SU-DHL-6 (cell line): ENCODE measurements at regions not wholly inside any gene's neighbourhood (a gene's known extent, or its start where the extent isn't known, plus 50 kb on each side); places are given as distances from the start of the nearest gene placed in this dataset.

ENCODE experiments used
- H2AFZ ChIP-seq: fragments of 200-600 bp; sonication (generic); 2 replicates; pipeline ENCODE4 v1.6.1; 2014; ENCODE audit warnings: low read depth, mild to moderate bottlenecking, moderate library complexity, mixed read lengths, antibody characterized with exemption, low read length; ENCODE audit not compliant: severe bottlenecking
- H3F3A ChIP-seq: fragments of 200-600 bp; shearing (Covaris generic); 2 replicates; pipeline ENCODE4 v1.6.0; 2016; ENCODE audit warnings: antibody characterized with exemption, mild to moderate bottlenecking; ENCODE audit not compliant: insufficient read depth
- H3K27ac ChIP-seq: fragments of 200-600 bp; sonication (generic); 2 replicates; pipeline ENCODE4 v1.5.1; 2016; ENCODE audit warnings: low read depth, mild to moderate bottlenecking, low read length, moderate library complexity, mixed read lengths
- H3K27me3 ChIP-seq: fragments of 200-600 bp; sonication (generic), shearing (Covaris generic); 2 replicates; pipeline ENCODE4 v1.6.0; 2014; ENCODE audit warnings: mild to moderate bottlenecking, low read length
- H3K36me3 ChIP-seq: fragments of 200-600 bp; sonication (generic); 2 replicates; pipeline ENCODE4 v1.6.1; 2014; ENCODE audit warnings: mild to moderate bottlenecking, low read length, mixed read lengths
- H3K4me2 ChIP-seq: fragments of 300-600, 200-600 bp; shearing (Covaris generic), sonication (generic); 2 replicates; pipeline ENCODE4 v1.6.0; 2014; ENCODE audit warnings: low read length, low read depth, mild to moderate bottlenecking; ENCODE audit not compliant: poor library complexity, severe bottlenecking
- H3K4me3 ChIP-seq: fragments of 200-600 bp; sonication (generic); 2 replicates; pipeline ENCODE4 v1.5.1; 2014; ENCODE audit warnings: antibody characterized with exemption, low read length, mild to moderate bottlenecking, mixed read lengths; ENCODE audit not compliant: insufficient read depth, poor library complexity, severe bottlenecking
- H3K79me2 ChIP-seq: fragments of 200-600 bp; sonication (generic); 2 replicates; pipeline ENCODE4 v1.6.1; 2014; ENCODE audit warnings: mild to moderate bottlenecking, low read length, moderate library complexity; ENCODE audit not compliant: insufficient read depth
- H3K9ac ChIP-seq: fragments of 200-600 bp; sonication (generic); 2 replicates; pipeline ENCODE4 v1.7.0; 2014; ENCODE audit warnings: mild to moderate bottlenecking, low read length
- H3K9me2 ChIP-seq: fragments of 200-600 bp; sonication (generic); replicated peaks from 2 replicates; pipeline ENCODE4 v1.6.1; 2014; ENCODE audit warnings: low read length; ENCODE audit not compliant: insufficient read depth
- H3K9me3 ChIP-seq: fragments of 200-600 bp; sonication (generic); 2 replicates; pipeline ENCODE4 v1.6.1; 2014; ENCODE audit warnings: low read length, mixed read lengths; ENCODE audit not compliant: insufficient read depth
- H4K20me1 ChIP-seq: fragments of 200-600 bp; sonication (generic); 2 replicates; pipeline ENCODE4 v1.6.1; 2014; ENCODE audit warnings: low read depth, mild to moderate bottlenecking, antibody characterized with exemption, low read length, moderate library complexity, mixed read lengths
- CTCF ChIP-seq: fragments of 200-600 bp; sonication (generic); IDR thresholded peaks from one replicate; pipeline ENCODE4 v1.5.1; 2017; ENCODE audit warnings: antibody characterized with exemption, mild to moderate bottlenecking, low read length, moderate library complexity; ENCODE audit not compliant: insufficient read depth, poor library complexity, severe bottlenecking
- EZH2phosphoT487 ChIP-seq: fragments of 200-600 bp; sonication (generic), shearing (Covaris generic); conservative IDR thresholded peaks from 2 replicates; pipeline ENCODE4 v1.6.1; 2018; ENCODE audit warnings: mild to moderate bottlenecking, antibody characterized with exemption, low read length, moderate library complexity, mixed read lengths

GRCh38 chr1:118333601-118334210 is 148.7 kb upstream of the SPAG17 start:
- no peaks in the 10 kb centered on the region for H3K27me3 ChIP-seq
- no peaks in the 10 kb centered on the region for H3K9me2 ChIP-seq
- H3K9ac ChIP-seq = no peak overlapping the region
- no peak for TF ChIP-seq CTCF
- TF ChIP-seq EZH2phosphoT487 = no peak
- no peak overlapping the region for H3K4me3 ChIP-seq
- H3K9me3 ChIP-seq = no peaks in the 10 kb centered on the region
- H3K79me2 ChIP-seq = no peaks in the 10 kb centered on the region
- H3K36me3 ChIP-seq = no peaks in the 10 kb centered on the region
- no peak overlapping the region for H3K4me2 ChIP-seq
- H4K20me1 ChIP-seq = no peaks in the 10 kb centered on the region
- H3K27ac ChIP-seq = no peak overlapping the region
- no peak overlapping the region for H2AFZ ChIP-seq
- H3F3A ChIP-seq = no peaks in the 10 kb centered on the region

- Histone ChIP-seq H2AFZ (no peak overlapping the region), H4K20me1 (no peaks in the 10 kb centered on the region), H3K27ac (no peak overlapping the region), H3K36me3 (no peaks in the 10 kb centered on the region), H3K9me2 (no peaks in the 10 kb centered on the region), H3K27me3 (no peaks in the 10 kb centered on the region), H3K9me3 (no peaks in the 10 kb centered on the region), H3K79me2 (no peaks in the 10 kb centered on the region), H3K4me3 (no peak overlapping the region), H3K9ac (no peak overlapping the region), H3K4me2 (no peak overlapping the region), H3F3A (no peaks in the 10 kb centered on the region)
- no peak for TF ChIP-seq EZH2phosphoT487
- TF ChIP-seq CTCF = no peak
Measured at GRCh38 chr1:118326960-118327629, 142.1 kb upstream of the SPAG17 start.

- TF ChIP-seq CTCF (no peak), EZH2phosphoT487 (no peak)
- no peaks in the 10 kb centered on the region for H3K9me3 ChIP-seq
- H3F3A ChIP-seq = no peaks in the 10 kb centered on the region
- no peaks in the 10 kb centered on the region for H3K9me2 ChIP-seq
- H3K4me3 ChIP-seq = no peak overlapping the region
- no peak overlapping the region for H3K9ac ChIP-seq
- no peaks in the 10 kb centered on the region for H3K36me3 ChIP-seq
- no peak overlapping the region for H3K4me2 ChIP-seq
- no peak overlapping the region for H3K27ac ChIP-seq
- no peaks in the 10 kb centered on the region for H3K27me3 ChIP-seq
- no peaks in the 10 kb centered on the region for H3K79me2 ChIP-seq
- no peaks in the 10 kb centered on the region for H4K20me1 ChIP-seq
- H2AFZ ChIP-seq = no peak overlapping the region
Measured at GRCh38 chr1:118325550-118326225, 140.7 kb upstream of the SPAG17 start.
